DND-41 (cell line): ENCODE measurements at regions not wholly inside any gene's neighbourhood (a gene's known extent, or its start where the extent isn't known, plus 50 kb on each side); places are given as distances from the start of the nearest gene placed in this dataset.

Experiments used
- EZH2 ChIP-seq: IDR thresholded peaks from 3 replicates; pipeline ENCODE4 v1.6.1; 2012; ENCODE audit warnings: borderline replicate concordance, low read depth, mild to moderate bottlenecking, moderate library complexity, low read length, inconsistent platforms; ENCODE audit not compliant: severe bottlenecking
- TF ChIP-seq, protein P1 (sequence below): IDR thresholded peaks from 2 replicates; pipeline ENCODE4 v1.5.1; 2012; ENCODE audit warnings: borderline replicate concordance, low read length, moderate library complexity, mild to moderate bottlenecking; ENCODE audit not compliant: poor library complexity, severe bottlenecking; ENCODE audit errors: extremely low read depth

DNA sequence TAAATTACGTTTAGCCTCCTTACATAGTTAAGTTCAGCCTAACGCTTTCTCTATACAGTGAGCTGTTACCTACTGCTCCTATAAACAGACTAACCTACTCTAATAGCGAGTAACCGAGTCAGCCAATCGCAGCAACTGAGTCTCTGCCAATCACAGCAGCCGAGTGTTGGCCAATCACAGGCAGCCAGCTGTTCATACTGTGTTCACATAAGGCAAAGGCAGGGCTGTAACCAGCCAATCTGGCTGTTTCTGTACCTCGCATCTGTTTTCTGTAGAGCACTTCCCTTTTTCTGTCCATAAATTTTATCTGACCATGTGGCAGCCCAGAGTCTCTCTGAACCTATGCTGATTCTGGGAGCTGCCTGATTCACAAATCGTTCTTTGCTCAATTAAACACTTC lies 263.9 kb upstream of the JARID2 start:
- TF ChIP-seq, protein P1, sequence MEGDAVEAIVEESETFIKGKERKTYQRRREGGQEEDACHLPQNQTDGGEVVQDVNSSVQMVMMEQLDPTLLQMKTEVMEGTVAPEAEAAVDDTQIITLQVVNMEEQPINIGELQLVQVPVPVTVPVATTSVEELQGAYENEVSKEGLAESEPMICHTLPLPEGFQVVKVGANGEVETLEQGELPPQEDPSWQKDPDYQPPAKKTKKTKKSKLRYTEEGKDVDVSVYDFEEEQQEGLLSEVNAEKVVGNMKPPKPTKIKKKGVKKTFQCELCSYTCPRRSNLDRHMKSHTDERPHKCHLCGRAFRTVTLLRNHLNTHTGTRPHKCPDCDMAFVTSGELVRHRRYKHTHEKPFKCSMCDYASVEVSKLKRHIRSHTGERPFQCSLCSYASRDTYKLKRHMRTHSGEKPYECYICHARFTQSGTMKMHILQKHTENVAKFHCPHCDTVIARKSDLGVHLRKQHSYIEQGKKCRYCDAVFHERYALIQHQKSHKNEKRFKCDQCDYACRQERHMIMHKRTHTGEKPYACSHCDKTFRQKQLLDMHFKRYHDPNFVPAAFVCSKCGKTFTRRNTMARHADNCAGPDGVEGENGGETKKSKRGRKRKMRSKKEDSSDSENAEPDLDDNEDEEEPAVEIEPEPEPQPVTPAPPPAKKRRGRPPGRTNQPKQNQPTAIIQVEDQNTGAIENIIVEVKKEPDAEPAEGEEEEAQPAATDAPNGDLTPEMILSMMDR = no peak
- no peak for TF ChIP-seq EZH2
